Left ventricle myocardium inferior (tissue), 1 donor: ENCODE measurements at regions not wholly inside any gene's neighbourhood (a gene's known extent, or its start where the extent isn't known, plus 50 kb on each side); places are given as distances from the start of the nearest gene placed in this dataset.
A peak's percentile ranks its signal among the peaks of the same experiment; 100 is the strongest.

Experiments
- DNase-seq: peaks from one replicate; pipeline ENCODE4 v3.0.0-alpha.2; 2020
- H3K27ac ChIP-seq: fragments of 200-600 bp; replicated peaks from 2 replicates; pipeline ENCODE4 v1.8.0; 2021
- H3K27me3 ChIP-seq: fragments of 200-600 bp; 2 replicates; pipeline ENCODE4 v1.8.0; 2021; ENCODE audit warnings: low read depth
- H3K36me3 ChIP-seq: fragments of 200-600 bp; 2 replicates; pipeline ENCODE4 v1.8.0; 2021
- H3K4me1 ChIP-seq: fragments of 200-600 bp; 2 replicates; pipeline ENCODE4 v1.8.0; 2021
- H3K4me3 ChIP-seq: fragments of 200-600 bp; 2 replicates; pipeline ENCODE4 v1.8.0; 2021; ENCODE audit warnings: mild to moderate bottlenecking, moderate library complexity
- H3K9me3 ChIP-seq: fragments of 200-600 bp; replicated peaks from 2 replicates; pipeline ENCODE4 v1.8.0; 2021
- CTCF ChIP-seq: fragments of 200-600 bp; IDR thresholded peaks from 2 replicates; pipeline ENCODE4 v1.8.0; 2021; ENCODE audit warnings: antibody characterized with exemption, mild to moderate bottlenecking, borderline replicate concordance
- intact Hi-C: fragments of 100-400 bp; cut with micrococcal nuclease; formaldehyde crosslinking; loops from one replicate; pipeline ENCODE4 v1.11.0; 2022
- donor health status: DM: no; HTN: yes; CAD: no; lungs with severe emphysema.

- Histone ChIP-seq H3K27ac (peak overlapping the region; percentile 11), H3K4me1 (peaks cover 38% of the 10 kb centered on the region)
Observed at GRCh38 chr15:39497016-39497758, 83.7 kb upstream of the THBS1 start.

GRCh38 chr15:39497759-39498565 is 82.9 kb upstream of the THBS1 start:
- DNase-seq: no peak
- H3K36me3 ChIP-seq: no peaks in the 10 kb centered on the region
- H3K4me3 ChIP-seq: no peak overlapping the region
- no peaks in the 10 kb centered on the region for H3K27me3 ChIP-seq
- peaks cover 30% of the 10 kb centered on the region for H3K4me1 ChIP-seq
- no peak for TF ChIP-seq CTCF
- H3K9me3 ChIP-seq: no peaks in the 10 kb centered on the region
- no peak overlapping the region for H3K27ac ChIP-seq
- intact Hi-C loops: no loop called here

More at GRCh38 chr15:39497016-39497758, 83.7 kb upstream of the THBS1 start:
- no peak for TF ChIP-seq CTCF
- no peak for DNase-seq
- H3K36me3 ChIP-seq: no peaks in the 10 kb centered on the region
- no peaks in the 10 kb centered on the region for H3K27me3 ChIP-seq
- intact Hi-C loops: no loop called here
- no peak overlapping the region for H3K4me3 ChIP-seq
- no peaks in the 10 kb centered on the region for H3K9me3 ChIP-seq

- Histone ChIP-seq H3K9me3 (no peaks in the 10 kb centered on the region), H3K4me3 (no peak overlapping the region), H3K27ac (no peak overlapping the region), H3K27me3 (no peaks in the 10 kb centered on the region), H3K4me1 (peaks cover 23% of the 10 kb centered on the region), H3K36me3 (no peaks in the 10 kb centered on the region)
- TF ChIP-seq CTCF: no peak
- DNase-seq: no peak
- intact Hi-C loops: no loop called here
Observed at GRCh38 chr15:39498629-39499028, 82.2 kb upstream of the THBS1 start.

- no peak overlapping the region for H3K27ac ChIP-seq
Observed at GRCh38 chr15:39499042-39499441, 81.8 kb upstream of the THBS1 start.

GRCh38 chr15:39499681-39500080 is 81.2 kb upstream of the THBS1 start:
- Histone ChIP-seq H3K4me3 (no peak overlapping the region), H3K27ac (no peak overlapping the region), H3K4me1 (peaks cover 19% of the 10 kb centered on the region), H3K36me3 (no peaks in the 10 kb centered on the region), H3K27me3 (no peaks in the 10 kb centered on the region), H3K9me3 (no peaks in the 10 kb centered on the region)
- no peak for DNase-seq
- TF ChIP-seq CTCF: no peak
- intact Hi-C loops: no loop called here

More at GRCh38 chr15:39499042-39499441, 81.8 kb upstream of the THBS1 start:
- Histone ChIP-seq H3K4me1 (peaks cover 19% of the 10 kb centered on the region), H3K9me3 (no peaks in the 10 kb centered on the region), H3K4me3 (no peak overlapping the region), H3K27me3 (no peaks in the 10 kb centered on the region), H3K36me3 (no peaks in the 10 kb centered on the region)
- TF ChIP-seq CTCF: no peak
- intact Hi-C loops: no loop called here
- DNase-seq: no peak
